Breast epithelium (tissue), 4 donors: ENCODE measurements at regions not wholly inside any gene's neighbourhood (a gene's known extent, or its start where the extent isn't known, plus 50 kb on each side); places are given as distances from the start of the nearest gene placed in this dataset.

ENCODE experiments used
- DNase-seq, 2 donors: peaks; one replicate each; pipeline ENCODE4 v3.0.0-alpha.2; 2019; ENCODE audit warnings: low spot score in 2 of 2
- H3K27ac ChIP-seq, 2 donors: fragments of 200-600 bp; sonication (generic) in 1 of 2; one replicate each; pipeline ENCODE4 v1.5.1; 2016 to 2019; ENCODE audit warnings: mild to moderate bottlenecking in 1 of 2
- H3K27me3 ChIP-seq, 2 donors: fragments of 200-600 bp; sonication (generic) in 1 of 2; one replicate each; pipeline versions ENCODE4 v1.5.1 to v1.6.0; 2017 to 2019; ENCODE audit warnings: control low read depth in 1 of 2, mild to moderate bottlenecking in 1 of 2
- H3K36me3 ChIP-seq: fragments of 200-600 bp; one replicate; pipeline ENCODE4 v1.5.1; 2019
- H3K4me1 ChIP-seq, 2 donors: fragments of 200-600 bp; sonication (generic); one replicate each; pipeline ENCODE4 v1.5.1; 2016 to 2019; ENCODE audit warnings: control low read depth in 1 of 2
- H3K4me3 ChIP-seq, 3 donors: fragments of 200-600 bp; sonication (generic); 1 replicate in 2 of 3; 2 replicates in 1 of 3; pipeline ENCODE4 v1.5.1; 2016 to 2019; ENCODE audit warnings: mild to moderate bottlenecking in 3 of 3, moderate library complexity in 2 of 3
- H3K9me3 ChIP-seq, 2 donors: fragments of 200-600 bp; sonication (generic) in 1 of 2; one replicate each; pipeline ENCODE4 v1.5.1; 2016 to 2019; ENCODE audit warnings: control low read depth in 1 of 2
- CTCF ChIP-seq, 3 donors: fragments of 450-650 bp; IDR thresholded peaks; one replicate each; pipeline ENCODE4 v1.5.1; 2016 to 2017; ENCODE audit warnings: antibody characterized with exemption in 3 of 3, mild to moderate bottlenecking in 3 of 3, moderate library complexity in 3 of 3
- POLR2A ChIP-seq: fragments of 450-650 bp; IDR thresholded peaks from one replicate; pipeline ENCODE4 v1.6.1; 2016; ENCODE audit warnings: antibody characterized with exemption, mild to moderate bottlenecking, moderate library complexity
- POLR2AphosphoS5 ChIP-seq, 3 donors: sonication (generic); formaldehyde crosslinking; IDR thresholded peaks; one replicate each; pipeline ENCODE4 v1.6.1; 2017; ENCODE audit warnings: antibody characterized with exemption in 3 of 3
- intact Hi-C: fragments of 100-400 bp; cut with DNase I; formaldehyde crosslinking; loops from one replicate; pipeline ENCODE4 v1.15.1; 2023; ENCODE audit warnings: low total_unique reads

DNA sequence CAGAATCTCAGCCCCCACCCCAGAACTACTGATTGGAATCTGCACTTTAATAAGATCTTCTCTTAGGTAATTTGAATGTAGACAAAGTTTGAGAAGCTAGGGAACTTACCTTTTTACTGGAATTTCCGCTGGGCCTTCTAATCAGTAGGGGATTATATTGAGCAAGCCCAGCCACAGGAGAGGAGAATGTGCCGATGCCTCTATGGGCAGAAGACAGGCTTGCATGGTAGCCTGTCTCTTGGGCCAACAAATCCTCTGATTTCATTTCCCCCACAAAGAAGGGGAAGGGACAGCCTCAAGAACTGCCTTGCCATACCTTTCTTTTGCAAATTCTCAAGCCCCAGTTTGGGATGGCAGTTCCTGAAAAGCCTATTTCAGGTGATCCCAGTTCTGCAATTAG is 163.4 kb upstream of the BDNF start:
- no peak for DNase-seq
- H3K9me3 ChIP-seq: no peaks in the 10 kb centered on the region
- no peak overlapping the region for H3K27ac ChIP-seq
- H3K4me3 ChIP-seq: no peak overlapping the region
- no peaks in the 10 kb centered on the region for H3K27me3 ChIP-seq
- H3K36me3 ChIP-seq: no peaks in the 10 kb centered on the region
- intact Hi-C loops: no loop called here
- TF ChIP-seq POLR2AphosphoS5 (IDR thresholded peaks at IDR 0.05): no peak
- no peak for TF ChIP-seq CTCF (IDR thresholded peaks at IDR 0.05)
- no peak for TF ChIP-seq POLR2A
- no peaks in the 10 kb centered on the region for H3K4me1 ChIP-seq

GRCh38 chr11:27861706-27862430 is 161.6 kb upstream of the BDNF start:
- TF ChIP-seq CTCF (IDR thresholded peaks at IDR 0.05) (no peak), POLR2A (no peak), POLR2AphosphoS5 (IDR thresholded peaks at IDR 0.05) (no peak)
- Histone ChIP-seq H3K4me1 (no peaks in the 10 kb centered on the region), H3K36me3 (no peaks in the 10 kb centered on the region), H3K9me3 (no peaks in the 10 kb centered on the region), H3K4me3 (no peak overlapping the region), H3K27me3 (no peaks in the 10 kb centered on the region), H3K27ac (no peak overlapping the region)
- intact Hi-C loops: no loop called here
- no peak for DNase-seq

- DNase-seq: no peak
- no peak overlapping the region for H3K27ac ChIP-seq
- H3K27me3 ChIP-seq: no peaks in the 10 kb centered on the region
- H3K36me3 ChIP-seq: no peaks in the 10 kb centered on the region
- TF ChIP-seq CTCF (IDR thresholded peaks at IDR 0.05) (no peak), POLR2A (no peak), POLR2AphosphoS5 (IDR thresholded peaks at IDR 0.05) (no peak)
- H3K4me3 ChIP-seq: no peak overlapping the region
- H3K4me1 ChIP-seq: no peaks in the 10 kb centered on the region
- intact Hi-C loops: no loop called here
- no peaks in the 10 kb centered on the region for H3K9me3 ChIP-seq
Measured at GRCh38 chr11:27860811-27861210, 160.6 kb upstream of the BDNF start.

DNA sequence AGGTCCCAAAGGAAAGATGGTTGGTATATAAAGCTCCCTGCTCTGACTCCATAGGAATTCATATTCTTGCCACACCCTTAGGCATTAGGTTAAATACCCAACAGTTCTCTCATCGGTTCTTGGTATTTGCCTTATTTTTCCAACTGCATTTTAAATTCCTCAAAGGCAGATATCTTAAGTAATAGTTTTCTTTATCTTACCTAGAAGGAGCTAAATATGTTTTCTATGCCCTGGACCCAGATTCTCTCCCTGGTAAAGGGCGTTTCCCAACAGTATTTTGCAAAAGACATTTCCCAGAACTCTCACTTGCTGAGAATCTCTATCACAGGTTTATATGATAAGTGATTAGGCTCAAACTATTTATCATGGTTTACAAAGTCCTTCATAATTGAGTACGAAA is 158.6 kb upstream of the BDNF start:
- Histone ChIP-seq H3K9me3 (no peaks in the 10 kb centered on the region), H3K27ac (no peak overlapping the region), H3K4me1 (no peaks in the 10 kb centered on the region), H3K4me3 (no peak overlapping the region), H3K36me3 (no peaks in the 10 kb centered on the region), H3K27me3 (no peaks in the 10 kb centered on the region)
- DNase-seq: no peak
- TF ChIP-seq POLR2A (no peak), POLR2AphosphoS5 (IDR thresholded peaks at IDR 0.05) (no peak), CTCF (IDR thresholded peaks at IDR 0.05) (no peak)
- intact Hi-C loops: loop anchor here (10.0 kb wide), 1 partner anchor 286 kb away; no protein-coding TSS in a partner anchor

- no peaks in the 10 kb centered on the region for H3K36me3 ChIP-seq
- no peaks in the 10 kb centered on the region for H3K27me3 ChIP-seq
- intact Hi-C loops: loop anchor here (10.0 kb wide), 1 partner anchor 287 kb away; no protein-coding TSS in a partner anchor
- no peaks in the 10 kb centered on the region for H3K9me3 ChIP-seq
- no peak for DNase-seq
- no peaks in the 10 kb centered on the region for H3K4me1 ChIP-seq
- no peak overlapping the region for H3K27ac ChIP-seq
- H3K4me3 ChIP-seq: no peak overlapping the region
- TF ChIP-seq POLR2A: no peak
- no peak for TF ChIP-seq POLR2AphosphoS5 (IDR thresholded peaks at IDR 0.05)
- TF ChIP-seq CTCF (IDR thresholded peaks at IDR 0.05): no peak
Measured at GRCh38 chr11:27857588-27857987, 157.3 kb upstream of the BDNF start.
